ENCODE measurements at regions not wholly inside any gene's neighbourhood (a gene's known extent, or its start where the extent isn't known, plus 50 kb on each side); places are given as distances from the start of the nearest gene placed in this dataset.

GRCh38 chr10:27413831-27414348 is 90.2 kb upstream of the RAB18 start:
- Mint-ChIP-seq H3K27me3 (ENCODE audit: low read depth) (no peaks in the 10 kb centered on the region), H3K9me3 (peaks cover 15 to 17% of the 10 kb centered on the region in 2 experiments), H3K36me3 (ENCODE audit: insufficient read depth in 1 of 3, low read depth in 3 of 3) (peaks cover 5 to 7% (median 5%) of the 10 kb centered on the region in 3 experiments; a peak in 5 of 7 replicates), H3K4me1 (no peaks in the 10 kb centered on the region), H3K27ac (no peak overlapping the region), H3K4me3 (no peak overlapping the region)
- Histone ChIP-seq H3K4me1 (ENCODE audit: insufficient read depth, low read length) (no peaks in the 10 kb centered on the region), H3K23me2 (ENCODE audit: insufficient read length, low read depth, low read length, poor library complexity, severe bottlenecking) (no peaks in the 10 kb centered on the region), H2BK5ac (ENCODE audit: insufficient read length, low read length) (no peak overlapping the region), H3K79me1 (ENCODE audit: insufficient read depth, low read depth, low read length, poor library complexity, severe bottlenecking) (no peaks in the 10 kb centered on the region), H3K23ac (ENCODE audit: insufficient read length, low read depth, low read length) (no peak overlapping the region), H2BK20ac (ENCODE audit: low read depth, low read length, poor library complexity, severe bottlenecking) (no peak overlapping the region), H2AFZ (ENCODE audit: low read length) (no peak overlapping the region), H2BK15ac (ENCODE audit: low read depth, low read length) (no peak overlapping the region), H4K91ac (ENCODE audit: insufficient read length, low read depth, low read length) (no peak overlapping the region), H3K14ac (ENCODE audit: insufficient read depth, low read length) (no peak overlapping the region), H4K8ac (replicated peaks; ENCODE audit: insufficient read length, low read depth, low read length) (no peak overlapping the region), H3K9ac (ENCODE audit: extremely low read depth, insufficient read length, low read length) (no peak overlapping the region), H2AK5ac (ENCODE audit: insufficient read length, low read length) (no peak overlapping the region), H3K27me3 (ENCODE audit: insufficient read depth, low read length) (no peaks in the 10 kb centered on the region), H2BK12ac (ENCODE audit: insufficient read length, low read depth, low read length) (no peak overlapping the region), H3K79me2 (ENCODE audit: insufficient read depth, low read length) (no peaks in the 10 kb centered on the region), H4K5ac (ENCODE audit: insufficient read length, low read depth, low read length) (no peak overlapping the region), H2BK120ac (ENCODE audit: low read depth, low read length, poor library complexity, severe bottlenecking) (no peak overlapping the region), H3K9me3 (ENCODE audit: control insufficient read depth, low read depth, low read length) (no peaks in the 10 kb centered on the region), H3K27ac (ENCODE audit: insufficient read length, low read depth, low read length) (no peak overlapping the region), H3T11ph (ENCODE audit: low read length) (no peak overlapping the region), H3K18ac (ENCODE audit: insufficient read length, low read depth, low read length) (no peak overlapping the region), H3K56ac (ENCODE audit: insufficient read length, low read depth, low read length) (no peak overlapping the region), H4K20me1 (ENCODE audit: control insufficient read depth, insufficient read depth, insufficient read length) (no peaks in the 10 kb centered on the region), H3K4me2 (ENCODE audit: insufficient read depth, insufficient read length, low read length) (no peak overlapping the region), H3K4ac (ENCODE audit: low read depth, low read length) (no peak overlapping the region)
- DNase-seq: no peak
- TF ChIP-seq CTCF (conservative IDR thresholded peaks at IDR 0.05): no peak
- WGBS (ENCODE audit: extremely low coverage, insufficient read length, low lambda C conversion rate): no CpG with 5 or more reads among the region's 34 CpGs
